Stimulated activated CD4-positive, alpha-beta T cell treated with anti-CD3 and anti-CD28 coated beads, Interleukin-4, amount 100 ng/mL, for 1 hour (primary cell): ENCODE measurements at regions not wholly inside any gene's neighbourhood (a gene's known extent, or its start where the extent isn't known, plus 50 kb on each side); places are given as distances from the start of the nearest gene placed in this dataset.

ENCODE experiments used
- DNase-seq: peaks from one replicate; pipeline ENCODE4 v3.0.0-alpha.2; 2020

GRCh38 chr3:69435274-69436265, 49.7 kb upstream of the FRMD4B start:
- DNase-seq: no peak
